Fibroblast of mammary gland (primary cell): ENCODE measurements at regions not wholly inside any gene's neighbourhood (a gene's known extent, or its start where the extent isn't known, plus 50 kb on each side); places are given as distances from the start of the nearest gene placed in this dataset.

Experiments used
- DNase-seq: peaks from one replicate; pipeline ENCODE4 v3.0.0-alpha.2; 2010; ENCODE audit warnings: low read depth
- H3K4me3 ChIP-seq: 2 replicates; pipeline ENCODE4 v1.5.1; 2011; ENCODE audit warnings: low read depth, mild to moderate bottlenecking, low read length, moderate library complexity; ENCODE audit not compliant: control insufficient read depth
- CTCF ChIP-seq: conservative IDR thresholded peaks from 2 replicates; pipeline ENCODE4 v1.5.1; 2011; ENCODE audit warnings: low read depth, low read length, inconsistent platforms; ENCODE audit not compliant: control insufficient read depth, insufficient read depth

GRCh38 chr20:58017231-58017969 is 211.1 kb downstream of the ANKRD60 start:
- H3K4me3 ChIP-seq, result no peak overlapping the region
- DNase-seq, result no peak
- no peak for TF ChIP-seq CTCF

- no peak for TF ChIP-seq CTCF
- no peak for DNase-seq
- H3K4me3 ChIP-seq, result no peak overlapping the region
Measured at GRCh38 chr20:58016779-58017178, 211.7 kb downstream of the ANKRD60 start.

GRCh38 chr20:58014628-58015315 is 213.7 kb downstream of the ANKRD60 start:
- H3K4me3 ChIP-seq, result no peak overlapping the region
- no peak for DNase-seq
- no peak for TF ChIP-seq CTCF

GRCh38 chr20:58012731-58013510 is 215.5 kb downstream of the ANKRD60 start:
- no peak for TF ChIP-seq CTCF
- no peak overlapping the region for H3K4me3 ChIP-seq
- no peak for DNase-seq

GRCh38 chr20:58011947-58012610 is 216.4 kb downstream of the ANKRD60 start:
- TF ChIP-seq CTCF, result no peak
- no peak overlapping the region for H3K4me3 ChIP-seq
- DNase-seq, result no peak
